NCI-H1436 (cell line): ENCODE measurements at regions not wholly inside any gene's neighbourhood (a gene's known extent, or its start where the extent isn't known, plus 50 kb on each side); places are given as distances from the start of the nearest gene placed in this dataset.
"Not testable (repeated sequence)": the region's sequence is repeated elsewhere in the genome, so short reads cannot be mapped to it uniquely, and the experiment has no call there.

Experiments used
- DNase-seq: peaks from one replicate; lab custom pipeline; 2025; lab: John Stamatoyannopoulos, UW

DNA sequence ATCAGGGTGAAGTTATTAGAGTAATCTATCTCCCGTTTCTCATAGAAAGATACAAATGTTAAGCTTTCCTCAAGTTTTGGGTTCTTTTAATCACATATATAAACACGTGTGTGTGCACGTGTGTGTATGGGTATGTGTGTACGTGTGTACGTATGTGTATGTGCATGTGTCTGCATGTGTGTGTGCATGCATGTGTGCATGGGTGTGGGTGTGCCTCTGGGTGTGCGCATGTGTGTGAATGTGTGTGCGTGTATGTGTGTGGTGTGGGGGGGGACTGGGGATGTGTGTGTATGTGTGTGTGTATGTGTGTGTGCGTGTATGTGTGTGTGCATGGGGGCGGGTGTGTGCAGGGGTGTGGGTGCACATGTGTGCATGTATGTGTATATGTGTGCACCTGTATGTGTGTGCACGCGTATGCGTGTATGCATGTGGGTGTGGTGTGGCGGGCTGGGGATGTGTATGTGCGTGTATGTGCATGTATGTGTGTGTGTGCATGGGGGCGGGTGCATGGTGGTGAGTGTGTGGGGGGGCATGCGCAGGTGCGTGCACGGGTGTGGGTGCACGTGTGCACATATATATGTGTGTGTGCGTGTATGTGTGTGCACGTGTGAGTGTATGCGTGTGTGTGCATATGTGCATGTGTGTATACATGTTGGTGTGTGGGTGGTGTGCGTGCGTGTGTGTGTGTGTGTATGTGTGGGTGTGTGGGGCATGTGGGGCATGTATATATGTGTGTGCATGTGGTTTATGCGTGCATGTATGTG lies 304.0 kb downstream of the MBD2 start:
- no peak for DNase-seq

DNA sequence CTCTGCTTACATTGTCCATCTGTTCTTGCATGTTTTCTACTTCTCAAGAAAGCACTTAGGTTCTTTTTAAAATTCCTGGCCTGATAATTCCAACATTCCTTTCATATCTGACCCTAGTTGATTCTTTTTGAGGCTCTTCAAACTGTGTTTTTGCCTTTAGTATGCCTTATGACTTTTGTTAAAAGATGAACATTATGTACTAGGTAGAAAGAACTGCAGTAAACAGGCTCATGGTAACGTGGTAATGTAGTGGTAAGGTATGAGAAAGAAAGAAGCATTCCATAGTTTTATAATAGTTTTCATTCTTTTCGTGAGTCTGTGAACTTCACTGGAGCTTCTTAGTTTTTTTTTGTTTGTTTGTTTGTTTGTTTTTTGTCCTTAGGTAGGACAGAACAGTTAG lies 306.4 kb downstream of the MBD2 start:
- DNase-seq = no peak

DNA sequence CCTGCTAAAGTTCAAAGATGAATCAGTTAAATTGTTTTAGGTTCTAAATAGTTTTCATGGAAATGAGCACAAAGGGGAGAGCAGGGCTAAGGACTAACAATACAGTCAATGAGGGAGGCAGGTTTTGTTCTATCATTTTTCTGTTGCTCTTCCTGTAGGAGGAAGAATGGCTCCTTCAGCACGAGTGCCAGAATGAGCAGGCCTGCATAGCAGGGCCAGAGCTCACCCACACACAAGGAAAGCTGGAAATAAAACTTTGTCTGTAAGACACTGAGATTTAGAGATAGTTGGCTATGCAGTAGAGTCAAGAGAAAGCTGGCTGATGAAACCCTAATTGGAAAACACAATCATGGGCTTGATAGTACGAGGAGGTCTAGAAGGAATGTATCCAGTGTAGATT lies 313.3 kb downstream of the MBD2 start:
- no peak for DNase-seq

DNA sequence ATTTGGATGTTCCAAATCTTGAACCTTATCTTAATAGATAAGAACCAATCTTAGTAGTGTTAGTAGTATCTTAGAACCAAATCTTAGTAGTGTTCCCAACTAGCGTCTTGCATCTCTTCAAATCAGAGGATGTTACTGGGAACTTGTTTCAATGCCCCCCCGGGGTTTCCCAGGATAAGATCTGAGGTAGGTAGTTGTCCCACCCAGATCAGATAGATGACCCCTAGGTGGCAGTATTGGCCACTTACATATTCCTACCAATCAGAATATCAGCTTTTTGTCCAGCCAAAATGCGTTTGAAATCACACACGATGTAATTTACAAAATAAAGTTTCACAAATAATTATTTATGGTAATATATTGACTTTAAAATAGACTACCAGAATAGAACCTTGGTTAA lies 314.8 kb downstream of the MBD2 start:
- no peak for DNase-seq

DNA sequence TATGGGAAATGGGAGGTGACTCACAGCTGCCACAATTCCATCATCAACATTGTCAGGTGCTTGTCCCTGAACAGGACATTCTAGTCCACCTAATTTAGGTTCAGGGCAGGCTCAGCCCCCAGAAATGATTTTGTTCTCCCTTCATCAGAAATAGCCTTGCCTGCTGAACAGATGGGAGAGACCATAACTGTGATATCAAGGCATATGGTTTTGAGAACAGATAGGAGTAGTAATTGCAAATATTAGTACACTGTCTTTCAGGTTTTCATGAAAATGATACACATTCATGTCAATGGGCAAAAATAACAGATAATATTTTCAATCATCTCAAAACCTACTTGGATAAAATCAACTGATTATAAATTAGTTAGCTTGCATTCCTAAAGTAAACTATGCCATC lies 316.5 kb downstream of the MBD2 start:
- DNase-seq = no peak

DNA sequence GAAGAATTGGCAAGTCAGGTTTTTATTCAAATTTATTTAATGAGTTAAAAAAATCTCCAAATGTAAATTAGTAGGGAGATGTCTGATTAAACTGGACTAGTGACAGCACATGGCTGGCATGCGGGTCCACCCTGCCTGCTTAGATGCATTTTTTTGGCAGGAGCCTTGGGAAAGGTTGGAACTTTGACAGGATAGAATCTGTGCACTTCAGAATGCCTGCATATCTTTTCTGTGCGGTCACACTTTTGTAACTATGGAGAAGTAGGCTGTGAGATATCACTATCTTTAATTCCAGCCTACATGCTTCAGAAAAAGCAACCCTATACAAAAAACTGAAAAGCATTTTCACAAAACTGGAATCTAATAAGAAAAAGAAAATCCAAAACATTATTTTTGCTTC lies 317.8 kb downstream of the MBD2 start:
- no peak for DNase-seq

DNA sequence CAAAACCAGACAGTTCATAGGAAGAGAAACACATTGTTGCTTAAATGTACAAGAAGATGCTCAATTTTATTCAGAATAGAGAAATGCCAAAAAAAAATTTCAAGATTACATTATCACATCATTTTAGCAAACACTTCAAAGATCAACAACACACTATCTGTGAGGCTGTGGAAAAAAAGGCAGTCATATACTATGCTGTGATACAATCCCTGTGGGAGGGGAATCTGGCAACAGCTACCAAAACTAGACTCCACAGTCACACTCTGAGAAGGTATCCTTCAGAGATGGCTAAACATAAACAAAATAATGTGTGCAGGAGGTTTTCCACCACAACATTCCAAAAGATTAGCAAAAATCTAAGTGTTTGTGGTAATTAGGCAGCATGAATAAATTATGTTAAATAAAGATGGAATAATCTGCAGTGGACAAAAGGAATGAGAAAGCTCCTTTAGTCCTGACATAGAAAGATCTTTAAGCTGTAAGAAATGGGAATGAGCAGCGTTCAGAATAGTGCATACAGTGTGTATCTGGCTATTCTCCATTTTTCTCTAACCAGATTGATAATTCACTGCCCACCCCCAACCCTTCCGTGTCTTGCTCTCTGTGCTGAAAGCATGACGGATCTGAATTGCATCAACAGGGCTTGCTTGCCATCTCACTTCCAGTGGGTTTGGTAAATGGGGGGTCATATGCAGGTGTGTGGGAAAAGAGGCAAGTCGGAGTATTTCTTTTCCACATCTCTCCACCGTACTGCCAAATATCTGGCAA lies 329.6 kb downstream of the MBD2 start:
- DNase-seq = no peak

DNA sequence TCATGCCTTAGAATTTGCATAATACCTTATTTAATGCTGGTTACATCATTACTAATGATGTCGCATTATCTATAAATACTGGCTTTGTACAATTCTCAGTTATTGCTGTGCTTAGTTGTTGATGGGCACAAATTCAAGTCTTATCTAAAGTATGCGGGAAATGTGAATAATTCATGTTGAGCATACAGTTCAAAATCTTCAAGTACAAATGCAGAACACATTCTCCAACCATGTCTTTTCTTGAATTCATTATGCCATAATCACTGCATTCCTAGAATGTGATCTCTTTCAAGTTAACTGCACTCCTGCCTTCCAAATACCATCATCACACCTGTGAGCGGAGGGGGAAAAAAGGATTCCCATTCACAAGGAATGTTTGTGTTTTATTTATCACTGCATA lies 337.0 kb downstream of the MBD2 start:
- no peak for DNase-seq

DNA sequence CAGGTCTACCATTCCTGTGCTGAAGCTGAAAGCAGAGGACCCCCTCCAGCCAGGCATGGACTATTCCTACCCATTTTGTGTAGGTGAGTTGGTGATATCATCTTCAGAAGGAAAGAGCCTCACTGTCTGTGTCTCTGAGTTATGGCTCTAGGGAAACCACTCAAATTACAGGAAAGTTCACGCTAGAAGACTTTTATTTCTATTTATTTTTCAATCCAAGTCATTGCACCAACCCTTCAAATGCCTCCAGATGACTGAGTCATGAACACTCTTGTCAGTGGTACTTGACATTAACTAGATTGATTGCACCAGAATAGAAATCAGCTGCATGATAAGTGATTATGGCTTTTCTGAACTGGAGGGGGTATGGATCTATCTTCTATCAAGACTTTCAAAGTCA lies 338.4 kb downstream of the MBD2 start:
- DNase-seq = no peak

DNA sequence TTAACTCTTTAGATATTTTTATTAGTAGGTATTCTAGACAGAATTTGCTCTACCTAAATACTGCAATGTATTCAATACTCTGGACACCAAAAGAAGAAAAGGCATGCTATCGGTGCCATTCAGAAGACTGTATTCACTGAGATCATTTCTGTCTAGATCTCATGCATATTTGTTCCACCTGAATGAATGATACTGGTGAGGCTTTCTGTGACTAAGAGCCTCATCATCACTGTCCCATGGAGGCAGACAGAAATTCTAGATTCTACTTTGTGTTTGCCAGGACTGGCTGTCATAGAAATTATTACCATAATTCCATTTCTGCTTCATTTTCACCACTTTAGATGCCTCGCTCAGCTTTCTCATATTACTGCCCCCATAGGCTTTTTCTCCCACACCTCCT lies 340.7 kb downstream of the MBD2 start:
- no peak for DNase-seq

DNA sequence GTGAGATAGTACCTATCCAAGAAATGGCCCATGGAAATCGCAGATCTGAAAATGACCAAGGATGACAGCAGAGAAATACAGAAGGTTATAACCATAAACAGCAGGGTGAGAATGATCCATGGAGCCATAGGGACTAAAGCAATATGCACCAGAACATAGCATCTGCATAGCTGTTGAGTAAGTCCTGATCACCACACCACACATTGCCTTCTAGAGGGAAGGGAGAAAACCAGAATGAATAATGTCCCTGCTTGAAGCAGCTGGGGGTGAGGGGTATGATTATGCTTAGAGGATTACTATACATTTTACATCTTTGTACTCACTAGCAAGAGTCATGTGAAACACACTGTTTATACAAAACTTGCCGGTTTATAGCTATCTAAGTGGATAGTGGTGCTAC lies 350.4 kb downstream of the MBD2 start:
- no peak for DNase-seq

DNA sequence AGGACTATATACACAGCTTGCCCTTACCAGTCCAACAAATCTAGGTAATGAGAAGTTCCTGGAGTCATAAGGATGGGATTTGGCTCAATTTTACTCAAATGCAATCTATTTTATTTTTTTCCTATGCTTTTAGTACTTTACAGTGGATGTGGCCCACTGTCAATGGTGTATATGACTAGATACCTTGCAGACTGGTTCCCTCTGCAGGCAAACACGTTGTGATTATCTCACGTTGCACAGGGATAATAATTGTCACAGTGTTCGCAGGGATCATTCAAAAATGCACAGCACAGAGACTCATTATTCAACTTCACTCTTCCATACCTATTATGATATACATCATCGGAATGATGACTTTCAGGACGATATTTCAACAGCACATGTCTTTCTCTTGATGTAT lies 359.7 kb downstream of the MBD2 start:
- no peak for DNase-seq

DNA sequence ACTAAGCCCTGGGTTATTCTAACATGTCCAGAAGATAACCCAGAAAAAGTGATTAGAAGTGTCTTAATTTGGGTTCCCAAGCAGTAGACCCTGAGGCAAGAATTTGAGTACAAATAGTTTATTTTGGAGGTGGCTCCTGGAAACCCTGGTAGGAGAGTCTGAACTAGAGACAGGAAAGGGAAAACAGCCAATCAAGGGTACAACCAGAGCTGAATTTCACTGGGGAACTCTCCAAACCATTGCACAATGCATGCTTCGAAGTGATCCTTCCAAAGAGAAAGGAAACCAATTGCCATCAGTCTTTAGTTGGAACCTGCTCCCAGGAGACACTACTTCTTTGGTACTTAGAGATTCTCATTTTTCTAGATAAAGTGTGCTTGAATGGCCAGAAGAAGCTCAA lies 361.5 kb downstream of the MBD2 start:
- no peak for DNase-seq

DNA sequence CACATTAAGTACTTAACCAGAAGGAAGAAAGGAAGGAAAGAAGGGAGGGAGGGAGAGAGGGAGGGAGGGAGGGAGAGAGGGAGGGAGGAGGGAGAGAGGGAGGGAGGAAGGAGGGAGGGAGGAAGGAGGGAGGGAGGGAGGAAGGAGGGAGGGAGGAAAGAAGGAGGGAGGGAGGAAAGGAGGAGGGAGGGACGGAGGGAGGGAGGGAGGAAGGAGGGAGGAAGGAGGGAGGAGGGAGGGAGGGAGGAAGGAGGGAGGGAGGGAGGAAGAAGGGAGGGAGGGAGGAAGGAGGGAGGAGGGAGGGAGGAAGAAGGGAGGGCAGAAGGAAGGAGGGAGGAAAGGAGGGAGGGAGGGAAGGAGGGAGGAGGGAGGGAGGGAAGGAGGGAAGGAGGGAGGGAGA lies 363.3 kb downstream of the MBD2 start:
- DNase-seq = no peak

DNA sequence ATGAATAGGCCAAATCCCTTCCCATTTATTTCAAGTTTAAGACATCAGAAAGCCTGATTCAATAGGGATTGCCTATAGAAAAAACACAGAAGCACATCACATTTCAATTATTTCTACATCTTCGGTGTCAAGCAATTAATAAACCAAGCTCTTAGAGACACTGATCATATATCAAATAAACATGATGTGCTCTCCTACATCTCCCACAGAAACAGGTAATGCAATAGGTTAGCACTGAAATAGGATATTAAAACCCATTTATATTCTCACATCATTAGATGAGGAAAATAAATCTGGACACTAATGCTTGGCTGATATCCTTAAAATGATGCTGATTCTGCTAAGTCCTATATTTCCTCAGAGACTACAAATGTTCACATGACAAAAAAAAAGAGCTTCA lies 364.7 kb downstream of the MBD2 start:
- DNase-seq = no peak

DNA sequence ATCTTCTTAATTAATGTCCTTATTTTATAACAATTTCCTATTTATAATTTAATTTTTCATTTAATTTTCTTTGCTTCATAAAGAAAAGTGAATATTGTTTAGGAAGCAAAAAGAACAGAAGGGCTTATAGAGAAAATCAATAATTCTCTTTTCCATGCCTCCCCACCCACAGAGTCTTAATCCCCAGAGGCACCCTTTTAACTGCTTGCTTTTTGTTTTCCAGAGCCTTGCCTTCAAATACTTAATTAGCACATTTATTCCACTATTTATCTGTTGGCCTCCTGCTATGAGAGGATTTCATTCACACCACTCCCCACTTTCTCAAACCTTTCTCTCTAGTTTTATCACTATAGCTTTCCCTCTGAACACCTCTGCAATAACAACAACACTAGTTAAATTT lies 373.6 kb downstream of the MBD2 start:
- DNase-seq = no peak

DNA sequence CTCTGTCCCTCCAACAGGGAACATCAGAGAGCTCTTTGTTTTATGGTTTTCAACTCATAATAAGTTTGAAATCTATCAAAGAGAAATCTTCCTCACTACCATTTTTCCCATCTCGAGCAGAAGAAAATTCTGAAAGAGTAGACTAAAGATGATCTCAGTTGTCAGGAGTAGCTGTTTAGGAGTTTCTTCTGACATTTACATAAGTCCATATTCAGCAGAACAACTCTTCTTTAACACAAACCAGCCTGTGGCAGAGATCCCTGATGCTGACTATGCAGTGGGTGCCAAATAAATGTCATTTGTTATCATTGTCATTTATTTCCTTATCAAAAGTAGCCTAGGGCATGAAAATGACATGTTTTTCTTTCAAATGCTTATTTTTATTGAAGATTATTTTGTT lies 380.7 kb downstream of the MBD2 start:
- DNase-seq = no peak

DNA sequence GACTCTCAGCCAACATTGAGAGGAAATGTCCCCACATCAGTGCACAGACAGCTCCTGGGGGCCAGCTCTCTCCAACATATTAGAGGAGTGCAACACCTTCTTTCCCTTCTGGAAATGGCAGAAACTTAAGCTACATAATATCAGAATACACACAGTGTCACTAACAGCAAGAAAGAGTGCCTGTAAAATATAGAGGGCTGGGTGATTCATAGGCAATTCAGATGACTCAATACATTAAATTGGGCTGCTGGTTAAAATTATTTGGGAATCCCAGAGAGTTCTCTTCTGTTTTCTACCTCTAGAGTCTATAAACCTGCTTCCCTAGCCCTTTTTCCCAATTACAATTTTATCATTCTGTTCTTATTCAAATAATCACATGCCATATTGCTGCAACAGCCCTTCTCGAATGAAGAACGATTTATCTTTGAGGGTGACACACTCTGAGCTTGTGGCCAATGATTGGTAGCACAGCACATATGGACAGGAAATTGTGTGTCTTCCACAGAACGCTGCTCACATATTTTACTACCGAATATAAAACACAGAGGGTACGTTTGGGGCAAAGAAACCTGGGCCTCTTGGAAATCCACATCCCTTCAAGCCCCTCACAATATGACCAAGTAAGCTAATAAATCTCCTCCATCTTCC lies 381.2 kb downstream of the MBD2 start:
- DNase-seq = no peak

DNA sequence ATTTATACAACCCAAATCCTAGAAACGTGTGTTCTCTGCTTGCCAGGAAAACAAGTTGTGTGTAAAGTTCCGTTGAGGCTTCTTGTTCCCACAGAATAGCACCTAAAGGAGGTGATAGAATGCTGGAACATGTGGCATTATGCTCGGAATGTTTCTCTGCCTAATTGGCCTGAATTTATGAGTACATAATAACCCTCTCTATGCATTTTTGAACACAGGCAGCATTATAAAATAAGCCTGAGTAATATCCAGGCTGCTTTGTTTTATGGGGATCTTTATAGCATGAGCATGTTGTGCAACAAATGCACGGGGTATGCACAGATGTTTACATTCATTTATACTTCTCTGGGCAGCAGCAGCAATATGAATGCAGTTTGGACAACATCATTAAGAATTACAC lies 385.7 kb downstream of the MBD2 start:
- DNase-seq = no peak

DNA sequence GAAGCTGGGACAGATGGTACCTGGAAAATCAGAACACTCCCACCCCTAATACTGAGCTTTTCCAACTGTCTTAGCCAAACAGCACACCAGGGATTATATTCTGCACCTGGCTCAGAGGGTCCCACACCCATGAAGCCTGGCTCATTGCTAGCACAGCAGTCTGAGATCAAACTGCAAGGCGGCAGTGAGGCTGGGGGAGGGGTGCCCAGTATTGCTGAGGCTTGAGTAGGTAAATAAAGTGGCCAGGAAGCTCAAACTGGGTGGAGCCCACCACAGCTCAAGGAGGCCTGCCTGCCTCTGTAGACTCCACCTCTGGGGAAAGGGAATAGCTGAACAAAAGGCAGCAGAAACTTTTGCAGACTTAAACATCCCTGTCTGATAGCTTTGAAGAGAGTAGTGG lies 403.3 kb downstream of the MBD2 start:
- DNase-seq = not testable (repeated sequence)

DNA sequence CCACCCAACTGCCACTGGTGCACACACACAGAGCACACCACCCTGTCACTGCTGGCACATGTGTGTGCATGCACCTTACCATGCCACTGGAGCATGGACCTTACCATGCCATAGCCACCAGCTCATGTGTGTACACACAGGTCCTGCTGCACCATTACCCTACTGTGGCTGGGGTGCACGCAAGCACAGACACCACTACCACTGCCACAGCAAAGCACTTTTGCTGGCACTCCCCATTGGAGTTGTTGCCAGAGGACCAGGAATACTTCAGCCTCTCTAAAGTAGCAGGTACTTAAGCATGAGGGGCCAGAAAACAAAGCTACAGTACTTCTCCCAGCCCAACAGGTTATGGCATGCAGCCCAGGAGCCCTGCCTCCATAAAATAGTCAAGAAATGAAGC lies 404.8 kb downstream of the MBD2 start:
- DNase-seq = no peak

DNA sequence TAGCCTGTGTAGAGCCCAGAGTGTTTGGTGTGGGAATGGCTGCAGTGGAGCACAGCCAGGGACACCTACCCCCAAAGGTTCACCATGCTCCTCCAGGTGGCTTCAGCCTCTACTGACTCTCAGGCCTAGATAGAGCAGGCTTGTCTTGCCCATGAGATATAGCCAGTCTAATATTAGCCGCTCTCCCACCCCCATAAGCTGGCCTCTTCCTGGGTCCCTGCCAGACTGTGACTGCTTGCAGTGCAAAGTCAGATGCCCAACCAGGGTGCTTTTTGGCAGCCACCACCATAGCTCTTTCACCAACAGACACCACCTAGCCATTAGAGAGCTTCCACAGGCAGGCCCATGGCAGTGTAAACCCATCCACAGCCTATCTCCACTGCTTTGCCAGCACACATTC lies 405.3 kb downstream of the MBD2 start:
- no peak for DNase-seq
